Choroid plexus epithelial cell (primary cell): ENCODE measurements at regions not wholly inside any gene's neighbourhood (a gene's known extent, or its start where the extent isn't known, plus 50 kb on each side); places are given as distances from the start of the nearest gene placed in this dataset.

Experiments used
- DNase-seq: peaks from one replicate; pipeline ENCODE4 v3.0.0-alpha.2; 2010; ENCODE audit warnings: low read depth
- H3K4me3 ChIP-seq: 2 replicates; pipeline ENCODE4 v1.5.1; 2011; ENCODE audit warnings: low read depth, mild to moderate bottlenecking, control low read depth, low read length, moderate library complexity
- CTCF ChIP-seq: conservative IDR thresholded peaks from 2 replicates; pipeline ENCODE4 v1.5.1; 2011; ENCODE audit warnings: low read depth, mild to moderate bottlenecking, control low read depth, inconsistent platforms, low read length, moderate library complexity

- H3K4me3 ChIP-seq: no peak overlapping the region
- no peak for DNase-seq
- TF ChIP-seq CTCF: no peak
These were observed 274.4 kb upstream of the ARX start for GRCh38 chrX:25290132-25290531.

GRCh38 chrX:25288676-25289075, 272.9 kb upstream of the ARX start:
- no peak for TF ChIP-seq CTCF
- no peak for DNase-seq

GRCh38 chrX:25287521-25287920, 271.8 kb upstream of the ARX start:
- no peak for TF ChIP-seq CTCF
- H3K4me3 ChIP-seq: no peak overlapping the region
- DNase-seq: no peak

More at GRCh38 chrX:25288676-25289075, 272.9 kb upstream of the ARX start:
- H3K4me3 ChIP-seq: no peak overlapping the region

- TF ChIP-seq CTCF: no peak
- H3K4me3 ChIP-seq: no peak overlapping the region
- DNase-seq: no peak
These were observed 269.8 kb upstream of the ARX start for GRCh38 chrX:25285598-25285997.

- TF ChIP-seq CTCF: no peak
- H3K4me3 ChIP-seq: no peak overlapping the region
- no peak for DNase-seq
These were observed 263.7 kb upstream of the ARX start for GRCh38 chrX:25279510-25279909.

- DNase-seq: no peak
- H3K4me3 ChIP-seq: no peak overlapping the region
- no peak for TF ChIP-seq CTCF
These were observed 262.6 kb upstream of the ARX start for GRCh38 chrX:25278341-25278740.

- H3K4me3 ChIP-seq: no peak overlapping the region
- DNase-seq: no peak
These were observed 261.8 kb upstream of the ARX start for GRCh38 chrX:25277574-25277973.

More at GRCh38 chrX:25277574-25277973, 261.8 kb upstream of the ARX start:
- TF ChIP-seq CTCF: no peak
